ENCODE measurements at regions not wholly inside any gene's neighbourhood (a gene's known extent, or its start where the extent isn't known, plus 50 kb on each side); places are given as distances from the start of the nearest gene placed in this dataset.
"Not testable (repeated sequence)": the region's sequence is repeated elsewhere in the genome, so short reads cannot be mapped to it uniquely, and the experiment has no call there.

DNA sequence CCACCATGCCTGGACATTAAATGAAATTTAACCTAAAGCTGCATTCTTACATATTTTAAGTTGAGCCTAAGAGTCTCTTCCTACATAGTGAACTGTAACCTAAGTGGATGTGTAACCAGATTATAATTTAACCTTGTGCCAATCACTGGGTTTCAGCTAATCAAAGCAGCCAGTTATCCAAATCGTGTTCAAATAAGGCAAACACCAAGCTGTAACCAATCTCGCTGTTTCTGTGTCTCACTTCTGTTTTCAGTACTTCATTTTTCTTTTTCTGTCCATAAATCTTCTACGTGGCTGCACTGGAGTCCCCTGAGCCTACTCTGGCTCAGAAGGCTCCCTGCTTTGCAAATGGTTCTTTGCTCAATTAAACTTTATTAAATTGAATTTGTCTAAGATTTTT is 186.1 kb upstream of the CNTN6 start:
- FAIRE-seq (no peak), DNase-seq (ENCODE audit: insufficient read length, low spot score) (no peak)

DNA sequence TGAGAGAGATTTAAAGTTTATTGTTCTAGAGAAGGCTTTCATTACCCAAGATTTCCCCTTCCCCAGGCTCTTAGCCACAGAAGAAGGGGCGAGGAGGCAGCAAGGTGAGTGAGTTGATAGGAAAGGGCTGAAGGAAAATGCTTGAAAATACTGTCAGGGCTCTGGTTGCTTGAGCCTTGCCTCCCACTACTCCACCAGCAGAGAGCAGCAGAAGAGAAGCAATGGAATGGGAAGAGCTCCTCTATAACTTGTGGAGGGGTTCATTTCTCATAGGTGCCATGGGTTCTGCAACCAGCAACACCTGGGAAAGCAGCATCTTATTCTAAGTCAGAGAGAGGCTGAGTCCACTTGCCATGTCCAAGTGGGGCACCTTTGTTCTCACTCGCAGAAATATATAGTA is 184.0 kb upstream of the CNTN6 start:
- no peak for DNase-seq (ENCODE audit: insufficient read length, low spot score)

GRCh38 chr3:912717-913116 is 180.1 kb upstream of the CNTN6 start:
- not testable (repeated sequence) for DNase-seq (ENCODE audit: insufficient read length, low spot score); FAIRE-seq

More for the DNA sequence above, 184.0 kb upstream of the CNTN6 start:
- FAIRE-seq, result no peak

DNA sequence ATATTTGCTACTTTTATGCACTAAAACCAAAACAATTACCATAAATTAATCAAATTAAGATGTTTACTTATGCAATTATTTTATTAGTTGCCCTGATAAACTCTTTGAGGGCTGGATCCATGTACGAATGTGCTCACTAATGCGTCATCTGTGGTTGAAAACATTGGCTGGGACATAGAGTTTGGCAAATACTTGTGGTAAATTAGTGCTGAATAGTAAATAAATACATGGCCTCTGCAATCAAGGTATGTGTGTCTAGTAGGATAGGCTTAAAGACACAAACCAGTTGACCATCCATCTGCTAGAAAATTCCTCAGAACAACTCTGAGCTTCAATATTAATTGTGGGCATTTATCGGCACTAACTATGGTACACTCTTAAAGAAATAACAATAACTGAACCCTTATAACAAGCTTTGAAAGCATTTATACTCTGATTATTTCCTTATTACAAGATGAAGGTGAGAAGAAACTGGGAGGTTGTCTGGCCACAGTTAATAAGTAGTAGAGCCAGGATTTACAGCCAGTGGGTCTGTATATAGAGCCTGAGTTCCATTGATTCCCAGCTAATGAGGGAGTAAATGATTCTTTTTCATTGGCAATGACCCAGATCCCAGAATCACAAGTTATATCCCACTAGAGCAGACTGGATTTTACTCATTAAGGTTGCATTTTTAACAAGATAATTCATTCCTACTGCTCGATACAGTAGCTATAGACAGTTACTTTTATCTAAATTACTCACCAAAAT is 169.5 kb upstream of the CNTN6 start:
- FAIRE-seq (no peak), DNase-seq (ENCODE audit: insufficient read length, low spot score) (no peak)

GRCh38 chr3:930866-931265 is 162.0 kb upstream of the CNTN6 start:
- DNase-seq (ENCODE audit: insufficient read length, low spot score), result no peak
- FAIRE-seq, result no peak

DNA sequence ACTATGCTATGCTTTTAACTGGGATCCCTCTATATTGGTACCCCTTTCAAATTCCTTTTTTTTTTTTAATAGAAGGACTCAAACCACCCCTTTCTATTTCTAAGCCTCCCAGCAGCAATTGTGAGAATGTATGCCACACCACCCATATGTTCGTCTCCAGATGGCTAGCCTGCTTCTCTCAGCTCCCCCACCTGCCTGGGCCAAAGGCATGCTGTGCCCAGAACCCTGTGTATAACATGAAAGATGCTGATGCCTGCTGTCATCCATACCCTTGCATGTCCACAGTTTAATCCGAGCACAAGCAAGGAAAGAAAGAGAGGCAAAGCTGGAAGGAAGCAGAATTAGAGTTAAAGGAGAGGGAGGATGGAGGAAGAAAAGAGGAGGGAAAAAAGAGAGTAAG is 159.5 kb upstream of the CNTN6 start:
- DNase-seq (ENCODE audit: insufficient read length, low spot score) (no peak), FAIRE-seq (no peak)

- FAIRE-seq (no peak), DNase-seq (ENCODE audit: insufficient read length, low spot score) (no peak)
Observed at GRCh38 chr3:944786-945185, 148.0 kb upstream of the CNTN6 start.

- FAIRE-seq (no peak), DNase-seq (ENCODE audit: insufficient read length, low spot score) (no peak)
Observed at GRCh38 chr3:945738-946137, 147.1 kb upstream of the CNTN6 start.

- DNase-seq (ENCODE audit: insufficient read length, low spot score) (no peak), FAIRE-seq (no peak)
Observed at GRCh38 chr3:952906-953305, 139.9 kb upstream of the CNTN6 start.

DNA sequence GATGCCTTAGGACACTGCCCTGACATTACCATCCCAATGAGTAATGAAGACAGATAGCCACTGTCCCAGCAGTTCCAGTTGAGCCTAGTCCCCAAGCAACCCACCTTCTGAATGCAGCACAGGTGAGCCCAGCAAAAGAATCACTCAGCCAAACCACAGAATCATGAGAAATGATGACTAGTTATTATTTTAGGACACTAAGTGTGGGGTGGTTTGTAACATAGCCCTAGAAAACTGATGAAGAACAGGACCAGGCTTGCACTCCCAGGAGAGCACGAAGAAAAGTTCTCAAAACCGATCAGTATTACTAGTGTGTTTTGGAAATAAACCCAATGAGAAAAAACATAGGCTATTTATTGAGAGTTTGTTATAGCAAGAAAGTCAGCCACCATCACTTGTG is 129.6 kb upstream of the CNTN6 start:
- DNase-seq (ENCODE audit: insufficient read length, low spot score) (no peak), FAIRE-seq (no peak)

DNA sequence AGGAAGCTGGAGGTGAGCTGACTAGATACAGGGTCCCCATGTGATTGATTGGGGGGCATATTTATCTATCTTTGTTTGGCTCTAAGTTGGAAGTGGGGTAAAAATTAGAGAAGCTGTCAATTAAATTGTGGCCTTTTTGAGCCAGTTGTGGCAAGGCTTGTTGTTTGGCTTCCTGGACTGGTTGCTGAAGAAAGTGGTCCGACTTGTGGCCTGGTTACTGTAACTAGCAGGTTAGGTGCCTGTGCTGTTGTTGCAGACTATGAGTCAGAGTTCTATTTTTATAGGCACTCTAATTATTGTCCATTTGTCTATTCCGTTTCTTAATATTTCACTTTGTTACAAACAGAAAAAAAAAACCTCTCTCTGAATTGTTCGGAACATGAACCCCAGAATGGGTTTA is 129.1 kb upstream of the CNTN6 start:
- DNase-seq (ENCODE audit: insufficient read length, low spot score) (no peak), FAIRE-seq (no peak)

- no peak for FAIRE-seq
Observed at GRCh38 chr3:965826-966225, 127.0 kb upstream of the CNTN6 start.

DNA sequence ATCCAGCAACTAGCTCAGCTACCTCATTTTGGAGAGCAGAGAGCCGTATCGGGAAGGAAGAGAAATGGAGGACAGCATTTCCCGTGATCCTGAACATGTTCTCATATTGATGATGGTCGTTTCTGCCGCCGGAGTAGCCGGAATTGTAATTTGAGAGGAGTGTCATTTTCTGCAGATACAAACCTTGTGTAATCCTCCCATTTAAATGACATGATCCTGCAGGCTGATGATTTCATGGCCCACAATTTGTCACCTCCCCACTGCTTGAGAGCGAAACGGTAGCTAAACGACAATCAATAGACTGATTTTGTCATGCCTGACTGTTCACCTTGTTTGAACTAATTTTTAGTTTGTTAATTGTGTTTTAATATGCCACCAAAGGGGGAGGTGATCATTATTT is 126.5 kb upstream of the CNTN6 start:
- no peak for DNase-seq (ENCODE audit: insufficient read length, low spot score)
- FAIRE-seq, result no peak

More at GRCh38 chr3:965826-966225, 127.0 kb upstream of the CNTN6 start:
- DNase-seq (ENCODE audit: insufficient read length, low spot score), result no peak

- DNase-seq (ENCODE audit: insufficient read length, low spot score) (no peak), FAIRE-seq (no peak)
Observed at GRCh38 chr3:973340-973739, 119.5 kb upstream of the CNTN6 start.

DNA sequence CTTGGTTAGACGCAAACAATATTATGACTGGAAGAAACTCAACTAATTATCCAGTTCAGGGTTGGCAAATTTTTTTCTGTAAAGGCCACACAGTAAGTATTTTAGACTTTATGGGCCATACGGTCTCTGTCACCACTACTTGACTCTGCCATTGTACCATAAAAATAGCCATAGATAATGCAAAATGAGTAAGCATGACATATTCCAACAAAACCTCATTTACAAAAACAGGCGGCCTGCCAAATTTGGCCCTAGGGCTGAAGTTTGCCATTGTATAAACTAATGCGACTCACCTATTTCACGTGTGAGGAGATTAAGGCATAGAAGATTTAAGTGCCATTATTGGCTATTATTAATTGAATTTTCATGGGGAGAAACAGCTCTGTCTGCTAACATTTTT is 116.8 kb upstream of the CNTN6 start:
- DNase-seq (ENCODE audit: insufficient read length, low spot score) (no peak), FAIRE-seq (no peak)

- FAIRE-seq, result no peak
- no peak for DNase-seq (ENCODE audit: insufficient read length, low spot score)
Observed at GRCh38 chr3:981156-981555, 111.7 kb upstream of the CNTN6 start.

DNA sequence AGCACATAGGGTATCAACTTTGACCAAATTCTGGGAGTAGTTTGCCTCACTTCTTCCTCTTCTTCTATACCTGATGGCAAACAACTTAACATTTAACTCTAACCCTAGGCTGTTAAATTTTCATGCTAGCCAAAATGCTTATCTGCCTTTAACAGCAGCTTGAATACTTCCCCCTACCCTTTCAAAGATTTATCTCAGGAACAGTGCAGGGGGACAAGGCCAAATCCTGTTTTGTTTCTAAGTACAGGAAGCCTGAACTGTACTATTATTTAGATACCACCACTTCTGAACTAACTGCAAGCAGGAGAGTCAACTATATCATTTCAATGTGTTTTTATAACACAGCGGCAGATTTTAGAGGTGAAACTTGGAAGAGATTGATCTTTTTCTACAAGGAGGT is 104.0 kb upstream of the CNTN6 start:
- DNase-seq (ENCODE audit: insufficient read length, low spot score), result no peak
- FAIRE-seq, result no peak

DNA sequence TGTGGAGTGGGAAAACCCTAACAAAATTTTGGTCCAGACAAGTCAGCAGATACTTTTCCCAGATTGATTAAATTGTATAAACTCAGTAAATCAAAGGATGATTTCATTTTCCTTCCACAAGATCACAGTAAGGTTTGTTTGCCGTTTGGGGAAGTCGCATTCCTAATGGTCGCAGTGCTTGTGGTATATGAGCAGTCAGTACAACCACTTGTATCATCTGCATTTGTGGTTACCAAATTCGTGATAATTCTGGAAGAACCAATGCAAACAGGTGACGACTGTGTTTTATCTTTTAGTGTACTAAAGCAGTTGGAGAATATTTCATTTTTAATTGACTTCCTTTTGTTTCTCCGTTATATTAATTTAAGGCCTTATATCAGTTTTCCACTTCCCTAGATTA is 100.0 kb upstream of the CNTN6 start:
- DNase-seq (ENCODE audit: insufficient read length, low spot score) (no peak), FAIRE-seq (no peak)

DNA sequence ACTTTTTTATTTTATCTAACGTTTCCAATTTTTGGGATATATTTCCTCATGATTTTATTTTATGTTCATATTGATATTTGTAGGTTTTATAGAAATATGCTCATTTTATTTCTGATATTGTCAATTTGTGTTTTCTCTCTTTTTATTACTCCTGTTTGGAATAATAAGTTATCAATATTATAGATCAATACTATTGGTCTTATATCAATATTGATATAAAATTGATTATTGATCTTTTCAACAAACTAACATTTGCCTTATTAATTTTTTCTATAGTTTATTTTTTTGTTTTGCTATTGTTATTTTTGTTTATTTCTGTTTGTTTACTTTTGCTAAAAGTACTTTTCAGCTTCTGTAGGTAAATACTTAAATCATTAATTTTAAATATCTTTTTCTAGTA is 90.8 kb upstream of the CNTN6 start:
- no peak for FAIRE-seq
- no peak for DNase-seq (ENCODE audit: insufficient read length, low spot score)

- no peak for FAIRE-seq
- peak; percentile 0 for DNase-seq (ENCODE audit: insufficient read length, low spot score)
Observed at GRCh38 chr3:1007866-1008265, 85.0 kb upstream of the CNTN6 start.

GRCh38 chr3:1010228-1010627 is 82.6 kb upstream of the CNTN6 start:
- no peak for FAIRE-seq
- DNase-seq (ENCODE audit: insufficient read length, low spot score), result no peak

DNA sequence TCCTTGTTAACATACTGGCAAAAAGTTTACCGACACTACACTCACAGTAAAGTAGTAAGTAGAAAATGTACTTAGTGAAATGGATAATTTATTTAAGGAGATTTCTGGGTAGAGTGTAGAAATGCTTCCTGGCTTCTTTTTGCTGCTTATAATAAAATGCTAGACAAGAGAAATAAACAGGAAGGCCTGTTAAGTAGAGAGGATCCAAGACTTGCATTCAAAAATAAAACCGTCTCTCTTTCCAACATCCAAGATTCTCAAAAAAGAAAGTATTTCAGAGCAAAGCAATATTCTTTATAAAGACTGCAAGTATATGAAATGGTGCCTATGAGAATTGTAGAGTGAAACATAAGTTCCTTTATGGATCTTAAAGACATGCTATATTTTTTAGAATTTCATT is 77.0 kb upstream of the CNTN6 start:
- DNase-seq (ENCODE audit: insufficient read length, low spot score), result no peak
- FAIRE-seq, result no peak

GRCh38 chr3:1017870-1018269 is 75.0 kb upstream of the CNTN6 start:
- FAIRE-seq (no peak), DNase-seq (ENCODE audit: insufficient read length, low spot score) (no peak)
